ENCODE measurements at regions not wholly inside any gene's neighbourhood (a gene's known extent, or its start where the extent isn't known, plus 50 kb on each side); places are given as distances from the start of the nearest gene placed in this dataset.

- no peak for DNase-seq (ENCODE audit: low read depth in 3 of 3)
These were observed 152.5 kb downstream of the CEBPB start for GRCh38 chr20:50343125-50343489.

- no peak for DNase-seq (ENCODE audit: low read depth in 3 of 3)
These were observed 153.0 kb downstream of the CEBPB start for GRCh38 chr20:50343490-50344179.

GRCh38 chr20:50344232-50345071 is 153.8 kb downstream of the CEBPB start:
- no peak for DNase-seq (ENCODE audit: low read depth in 3 of 3)

GRCh38 chr20:50345712-50346373 is 155.2 kb downstream of the CEBPB start:
- DNase-seq (ENCODE audit: low read depth in 3 of 3): no peak

- DNase-seq (ENCODE audit: low read depth in 3 of 3): no peak
These were observed 156.0 kb downstream of the CEBPB start for GRCh38 chr20:50346374-50347283.

GRCh38 chr20:50347284-50348063 is 156.8 kb downstream of the CEBPB start:
- DNase-seq (ENCODE audit: low read depth in 3 of 3): no peak

GRCh38 chr20:50348096-50348495 is 157.5 kb downstream of the CEBPB start:
- DNase-seq (ENCODE audit: low read depth in 3 of 3): no peak

GRCh38 chr20:50350510-50351249 is 159.5 kb upstream of the PTPN1 start:
- DNase-seq (ENCODE audit: low read depth in 3 of 3): no peak

GRCh38 chr20:50351541-50351940 is 158.6 kb upstream of the PTPN1 start:
- DNase-seq (ENCODE audit: low read depth in 3 of 3): no peak

- DNase-seq (ENCODE audit: low read depth in 3 of 3): no peak
These were observed 156.8 kb upstream of the PTPN1 start for GRCh38 chr20:50353289-50353961.

GRCh38 chr20:50354721-50355589 is 155.2 kb upstream of the PTPN1 start:
- no peak for DNase-seq (ENCODE audit: low read depth in 3 of 3)

GRCh38 chr20:50355590-50356524 is 154.3 kb upstream of the PTPN1 start:
- no peak for DNase-seq (ENCODE audit: low read depth in 3 of 3)

- DNase-seq (ENCODE audit: low read depth in 3 of 3): no peak
These were observed 153.7 kb upstream of the PTPN1 start for GRCh38 chr20:50356525-50356885.

GRCh38 chr20:50356962-50357782 is 153.0 kb upstream of the PTPN1 start:
- DNase-seq (ENCODE audit: low read depth in 3 of 3): no peak

- no peak for DNase-seq (ENCODE audit: low read depth in 3 of 3)
These were observed 152.4 kb upstream of the PTPN1 start for GRCh38 chr20:50357783-50358161.

- DNase-seq (ENCODE audit: low read depth in 3 of 3): no peak
These were observed 152.0 kb upstream of the PTPN1 start for GRCh38 chr20:50358166-50358565.

GRCh38 chr20:50358971-50359370 is 151.2 kb upstream of the PTPN1 start:
- DNase-seq (ENCODE audit: low read depth in 3 of 3): no peak
